D721Med (cell line): ENCODE measurements at regions not wholly inside any gene's neighbourhood (a gene's known extent, or its start where the extent isn't known, plus 50 kb on each side); places are given as distances from the start of the nearest gene placed in this dataset.

Source experiments
- DNase-seq: peaks from one replicate; pipeline ENCODE4 v3.0.0; 2011; ENCODE audit warnings: low spot score; ENCODE audit not compliant: insufficient read length
- FAIRE-seq: peaks from 2 replicates; lab custom pipeline; 2011; peaks lifted over from hg19 to GRCh38; lab: Jason Lieb, UNC
- TF ChIP-seq, protein P1 (sequence below): IDR thresholded peaks from 2 replicates; pipeline ENCODE4 v1.5.1; 2012; ENCODE audit warnings: mild to moderate bottlenecking, control low read depth; ENCODE audit not compliant: insufficient read depth; ENCODE audit errors: missing control alignments

DNA sequence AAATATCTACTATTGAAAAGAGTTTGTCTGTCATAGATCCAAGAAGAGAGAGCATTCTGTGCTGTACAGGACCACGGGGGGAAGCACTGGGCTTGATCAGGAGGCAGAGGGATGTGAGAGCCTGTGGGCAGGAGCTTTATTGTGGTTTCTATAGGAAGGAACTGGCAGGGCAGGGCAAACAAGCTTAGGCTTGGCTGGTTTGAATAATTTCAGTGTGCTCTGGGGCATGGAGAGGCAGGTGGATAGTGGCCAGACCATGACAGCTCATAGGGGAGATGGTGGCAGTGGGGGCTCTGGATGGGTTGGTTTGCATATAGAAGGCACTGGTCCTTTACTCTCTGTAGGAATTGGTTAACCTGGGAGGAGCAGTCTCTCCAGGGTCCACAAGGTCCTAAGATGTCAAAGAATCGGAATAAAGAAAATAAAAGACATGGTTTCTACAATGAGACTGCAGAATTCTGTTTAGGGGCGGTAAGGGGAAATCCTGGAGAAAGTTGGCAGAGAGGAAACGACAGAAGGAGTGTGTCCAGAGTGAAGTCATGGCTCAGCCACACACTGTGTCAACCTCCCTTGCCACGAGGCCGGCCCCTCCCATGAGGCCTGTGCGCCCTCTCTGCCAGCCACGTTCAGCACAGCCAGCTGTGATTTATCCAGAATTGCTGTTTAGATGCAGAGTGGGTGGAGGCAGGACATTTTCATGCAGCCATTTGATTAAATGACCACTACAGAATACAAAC is 81.7 kb upstream of the PGBD5 start:
- DNase-seq: no peak
- FAIRE-seq: no peak
- TF ChIP-seq, protein P1, sequence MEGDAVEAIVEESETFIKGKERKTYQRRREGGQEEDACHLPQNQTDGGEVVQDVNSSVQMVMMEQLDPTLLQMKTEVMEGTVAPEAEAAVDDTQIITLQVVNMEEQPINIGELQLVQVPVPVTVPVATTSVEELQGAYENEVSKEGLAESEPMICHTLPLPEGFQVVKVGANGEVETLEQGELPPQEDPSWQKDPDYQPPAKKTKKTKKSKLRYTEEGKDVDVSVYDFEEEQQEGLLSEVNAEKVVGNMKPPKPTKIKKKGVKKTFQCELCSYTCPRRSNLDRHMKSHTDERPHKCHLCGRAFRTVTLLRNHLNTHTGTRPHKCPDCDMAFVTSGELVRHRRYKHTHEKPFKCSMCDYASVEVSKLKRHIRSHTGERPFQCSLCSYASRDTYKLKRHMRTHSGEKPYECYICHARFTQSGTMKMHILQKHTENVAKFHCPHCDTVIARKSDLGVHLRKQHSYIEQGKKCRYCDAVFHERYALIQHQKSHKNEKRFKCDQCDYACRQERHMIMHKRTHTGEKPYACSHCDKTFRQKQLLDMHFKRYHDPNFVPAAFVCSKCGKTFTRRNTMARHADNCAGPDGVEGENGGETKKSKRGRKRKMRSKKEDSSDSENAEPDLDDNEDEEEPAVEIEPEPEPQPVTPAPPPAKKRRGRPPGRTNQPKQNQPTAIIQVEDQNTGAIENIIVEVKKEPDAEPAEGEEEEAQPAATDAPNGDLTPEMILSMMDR: no peak

DNA sequence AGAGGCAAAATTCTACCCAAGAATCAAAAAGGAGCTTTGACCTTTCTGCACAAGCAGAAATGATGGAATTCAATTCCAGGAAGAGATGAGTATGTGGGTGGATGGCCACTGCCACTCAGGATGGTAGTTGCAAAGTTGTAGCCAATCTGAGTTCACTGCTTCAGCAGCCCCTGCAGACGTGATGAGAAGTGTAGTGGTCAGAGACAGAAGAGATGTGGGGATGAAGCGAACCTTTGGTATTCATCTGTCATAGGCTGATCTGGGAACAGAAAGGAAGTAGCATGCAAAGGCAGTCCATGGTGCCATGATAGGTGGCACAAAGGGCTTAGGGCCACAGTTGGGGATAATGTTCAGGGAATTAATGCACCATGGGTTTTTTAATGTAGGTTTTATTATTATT is 81.1 kb upstream of the PGBD5 start:
- DNase-seq: no peak
- no peak for FAIRE-seq
- TF ChIP-seq, protein P1: no peak

DNA sequence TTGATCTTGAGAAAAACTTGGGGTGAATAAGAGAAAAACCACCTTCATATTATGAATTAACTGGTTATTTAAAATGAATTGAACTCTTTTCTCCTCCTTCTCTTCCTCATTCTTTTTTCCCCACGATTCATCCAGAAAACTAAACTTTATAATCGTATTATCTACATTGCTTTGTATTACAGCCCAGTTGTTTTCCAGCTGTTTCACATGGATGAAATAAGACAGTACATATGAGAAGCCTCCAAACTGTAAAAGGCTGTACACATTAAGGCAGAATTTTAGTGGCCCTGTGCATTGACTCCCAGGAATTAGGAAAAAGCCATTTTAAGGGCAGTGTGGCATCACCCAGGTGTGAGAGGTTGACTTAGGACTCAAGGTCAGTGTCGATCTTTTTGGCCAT is 80.3 kb upstream of the PGBD5 start:
- DNase-seq (no peak), FAIRE-seq (no peak)
- TF ChIP-seq, protein P1: no peak

DNA sequence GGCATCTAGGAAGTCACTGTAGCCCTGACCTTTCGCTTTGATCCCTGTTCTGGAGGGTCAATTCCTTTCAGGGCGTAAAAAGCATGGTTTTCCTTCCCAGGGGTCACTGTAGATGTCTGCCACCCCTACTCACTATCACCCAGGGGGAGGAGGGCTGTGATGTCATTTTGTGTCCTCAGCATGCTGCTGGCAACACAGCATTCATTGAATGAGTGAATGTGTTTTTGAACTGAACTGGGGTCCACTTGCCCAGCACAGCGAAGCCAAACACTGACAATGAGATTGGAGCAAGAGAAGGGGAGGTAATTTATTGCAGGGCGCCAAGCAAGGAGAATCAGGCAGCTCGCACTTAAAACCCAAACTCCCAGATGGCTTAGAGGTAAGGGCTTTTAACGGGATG is 78.2 kb upstream of the PGBD5 start:
- FAIRE-seq (no peak), DNase-seq (no peak)
- TF ChIP-seq, protein P1: no peak

DNA sequence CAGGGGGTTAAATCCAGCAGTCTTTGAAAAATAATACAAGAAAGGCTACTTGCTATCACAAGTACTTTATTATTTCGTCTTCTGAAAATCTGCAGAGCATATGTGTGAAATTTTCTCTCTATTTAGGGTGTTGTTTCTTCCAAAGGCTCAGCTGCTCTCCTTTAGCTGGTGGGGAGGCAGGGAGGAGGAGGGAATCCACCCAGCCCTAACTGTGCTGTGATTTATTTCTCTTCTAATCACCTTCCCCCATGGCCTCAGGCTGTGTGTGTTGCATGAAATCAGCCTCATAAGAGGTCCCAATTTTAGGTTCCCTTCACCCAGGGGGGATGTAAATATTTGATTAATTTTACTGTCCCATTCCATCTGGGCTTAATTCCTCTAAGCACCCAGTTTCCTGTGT is 77.6 kb upstream of the PGBD5 start:
- no peak for FAIRE-seq
- no peak for DNase-seq
- TF ChIP-seq, protein P1: no peak

DNA sequence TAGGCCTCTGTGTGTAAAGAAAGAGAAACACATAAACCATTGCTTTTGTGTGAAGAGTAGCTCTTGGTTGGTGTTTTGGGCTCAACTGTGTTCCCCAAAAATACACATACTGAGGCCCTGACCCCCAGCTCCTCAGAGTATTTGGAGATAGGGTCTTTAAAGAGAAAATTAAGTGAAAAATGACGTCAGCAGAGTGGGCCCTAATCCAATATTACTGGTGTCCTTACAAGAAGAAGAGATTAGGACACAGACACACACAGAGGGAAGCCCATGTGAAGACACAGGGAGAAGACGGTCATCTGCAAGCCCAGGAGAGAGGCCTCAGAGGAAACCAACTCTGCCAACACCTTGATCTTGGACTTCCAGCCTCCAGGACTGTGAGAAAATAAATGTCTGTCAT is 76.9 kb upstream of the PGBD5 start:
- no peak for FAIRE-seq
- TF ChIP-seq, protein P1: no peak
- no peak for DNase-seq

DNA sequence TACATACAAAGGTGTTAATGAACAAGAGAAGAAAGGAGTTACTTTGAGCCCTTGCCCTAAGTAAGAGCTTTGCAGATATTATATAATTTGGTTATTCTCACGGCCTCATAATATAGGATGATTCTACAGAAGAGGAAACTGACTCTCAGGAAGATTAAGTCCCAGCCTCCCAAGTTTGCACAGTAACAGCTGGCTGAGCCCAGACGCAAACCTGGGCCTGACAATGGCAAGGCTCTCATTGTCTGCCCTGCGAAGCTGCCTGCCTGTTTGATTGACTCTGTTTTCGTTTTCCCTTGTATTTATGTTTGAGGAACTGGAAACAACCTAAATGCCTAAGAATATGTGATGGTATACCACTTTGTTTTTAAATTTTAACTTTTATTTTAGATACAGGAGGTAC is 76.2 kb upstream of the PGBD5 start:
- FAIRE-seq: no peak
- no peak for DNase-seq
- TF ChIP-seq, protein P1: no peak
